OCI-LY7 (cell line): ENCODE measurements at regions not wholly inside any gene's neighbourhood (a gene's known extent, or its start where the extent isn't known, plus 50 kb on each side); places are given as distances from the start of the nearest gene placed in this dataset.

Experiments used
- BruUV-seq: library from RNA; stranded (reverse); fragments of 400-500 nt; replicated peaks from 2 replicates; lab custom pipeline; 2021; lab: Mats Ljungman, UMichigan
- CTCF ChIA-PET: fragments of 300-600 bp; sonication (Branson Sonifier 250); formaldehyde crosslinking; loops from one replicate; lab custom pipeline; 2022; ENCODE audit warnings: antibody characterized with exemption; ENCODE audit not compliant: unreplicated experiment; lab: Charles Lee
- POLR2A ChIA-PET: fragments of 300-600 bp; sonication (Branson Sonifier 250); formaldehyde crosslinking; loops from one replicate; lab custom pipeline; 2022; ENCODE audit warnings: antibody characterized with exemption; lab: Charles Lee
- DNase-seq: peaks from one replicate; pipeline ENCODE4 v3.0.0-alpha.2; 2015; ENCODE audit warnings: low spot score
- H2AFZ ChIP-seq: fragments of 200-600 bp; sonication (generic), shearing (Covaris generic); 2 replicates; pipeline ENCODE4 v1.6.1; 2014; ENCODE audit warnings: mild to moderate bottlenecking, antibody characterized with exemption, low read length, moderate library complexity
- H3K27ac ChIP-seq: fragments of 200-600 bp; sonication (generic); 2 replicates; pipeline ENCODE4 v1.5.1; 2014; ENCODE audit warnings: mixed run types, low read depth, mild to moderate bottlenecking, moderate library complexity, low read length, inconsistent platforms; ENCODE audit not compliant: poor library complexity, severe bottlenecking
- H3K36me3 ChIP-seq: fragments of 200-600 bp; sonication (generic); 2 replicates; pipeline ENCODE4 v1.6.1; 2014; ENCODE audit warnings: mild to moderate bottlenecking, antibody characterized with exemption, low read length, moderate library complexity, mixed read lengths; ENCODE audit not compliant: insufficient read depth
- H3K4me1 ChIP-seq: fragments of 200-600 bp; sonication (generic); 2 replicates; pipeline ENCODE4 v1.5.1; 2014; ENCODE audit warnings: mild to moderate bottlenecking, low read length; ENCODE audit not compliant: insufficient read depth, poor library complexity, severe bottlenecking
- H3K4me2 ChIP-seq: fragments of 200-600 bp; sonication (generic); 2 replicates; pipeline ENCODE4 v1.6.1; 2014; ENCODE audit warnings: mild to moderate bottlenecking, low read length
- H3K4me3 ChIP-seq: fragments of 200-600 bp; sonication (generic); 2 replicates; pipeline ENCODE4 v1.5.1; 2014; ENCODE audit warnings: mild to moderate bottlenecking, low read depth, low read length; ENCODE audit not compliant: poor library complexity, severe bottlenecking
- H3K79me2 ChIP-seq: fragments of 200-600 bp; sonication (generic); 2 replicates; pipeline ENCODE4 v1.6.1; 2016; ENCODE audit warnings: low read depth, mild to moderate bottlenecking, low read length, moderate library complexity, mixed read lengths; ENCODE audit not compliant: insufficient read depth
- H3K9me2 ChIP-seq: fragments of 200-600 bp; sonication (generic); 2 replicates; pipeline ENCODE4 v1.6.1; 2016; ENCODE audit warnings: mild to moderate bottlenecking, low read length, mixed read lengths; ENCODE audit not compliant: insufficient read depth
- H3K9me3 ChIP-seq: fragments of 200-600 bp; sonication (generic); 2 replicates; pipeline ENCODE4 v1.6.1; 2014; ENCODE audit warnings: mild to moderate bottlenecking, mixed run types, low read length, mixed read lengths
- H4K20me1 ChIP-seq: fragments of 200-600 bp; sonication (generic); 2 replicates; pipeline ENCODE4 v1.6.1; 2014; ENCODE audit warnings: mild to moderate bottlenecking, antibody characterized with exemption, low read length, moderate library complexity, mixed read lengths; ENCODE audit not compliant: insufficient read depth
- CTCF ChIP-seq: fragments of 200-600 bp; sonication (generic); conservative IDR thresholded peaks from 2 replicates; pipeline ENCODE4 v1.5.1; 2014; ENCODE audit warnings: mild to moderate bottlenecking, antibody characterized with exemption, low read length, moderate library complexity, mixed read lengths
- EZH2phosphoT487 ChIP-seq: fragments of 200-600 bp; sonication (generic); IDR thresholded peaks from 2 replicates; pipeline ENCODE4 v1.6.1; 2018; ENCODE audit warnings: low read depth, borderline replicate concordance, mild to moderate bottlenecking, mixed run types, antibody characterized with exemption, low read length, moderate library complexity, mixed read lengths
- intact Hi-C: fragments of 100-400 bp; cut with micrococcal nuclease; formaldehyde crosslinking; loops from one replicate; pipeline ENCODE4 v1.10.0; 2022; ENCODE audit not compliant: unreplicated experiment

DNA sequence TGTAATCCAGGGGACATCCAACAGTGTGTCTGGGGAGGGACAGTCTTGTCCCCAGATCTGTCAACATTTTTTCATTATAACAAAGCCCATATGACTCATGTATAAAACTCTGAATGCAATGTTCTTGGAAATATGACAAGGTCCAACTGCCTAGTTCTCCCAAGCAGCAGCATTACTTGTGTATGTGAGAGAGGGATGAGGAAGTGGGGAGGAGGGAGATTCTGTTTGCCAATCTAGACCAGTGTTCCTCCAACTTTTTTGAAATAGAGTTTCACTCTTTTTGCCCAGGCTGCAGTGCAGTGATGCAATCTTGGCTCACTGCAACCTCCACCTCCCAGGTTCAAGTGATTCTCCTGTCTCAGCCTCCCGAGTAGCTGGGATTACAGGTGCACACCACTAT is 394.8 kb downstream of the DHX35 start:
- no peak overlapping the region for H3K27ac ChIP-seq
- H4K20me1 ChIP-seq: no peaks in the 10 kb centered on the region
- intact Hi-C loops: no loop called here
- H3K36me3 ChIP-seq: no peaks in the 10 kb centered on the region
- CTCF ChIA-PET: no interaction called here
- no peak for DNase-seq
- POLR2A ChIA-PET: no interaction called here
- no peak overlapping the region for H2AFZ ChIP-seq
- H3K4me1 ChIP-seq: no peaks in the 10 kb centered on the region
- BruUV-seq: no TSS peak
- no peak overlapping the region for H3K4me3 ChIP-seq
- TF ChIP-seq EZH2phosphoT487 (no peak), CTCF (no peak)
- no peak overlapping the region for H3K4me2 ChIP-seq
- no peaks in the 10 kb centered on the region for H3K9me2 ChIP-seq
- H3K79me2 ChIP-seq: no peaks in the 10 kb centered on the region
- no peaks in the 10 kb centered on the region for H3K9me3 ChIP-seq

- TF ChIP-seq EZH2phosphoT487: no peak
- no peak for TF ChIP-seq CTCF
- no peaks in the 10 kb centered on the region for H3K36me3 ChIP-seq
- H3K79me2 ChIP-seq: no peaks in the 10 kb centered on the region
- H3K4me3 ChIP-seq: no peak overlapping the region
- POLR2A ChIA-PET: interaction anchor here (1.0 kb wide), 1 partner anchor 22 kb away, joined by 3 read pairs; no protein-coding TSS in a partner anchor
- BruUV-seq: no TSS peak
- H3K9me3 ChIP-seq: 0 out of 2 replicates have a peak, but pooled peaks cover 5% of the 10 kb centered on the region
- H2AFZ ChIP-seq: no peak overlapping the region
- no peaks in the 10 kb centered on the region for H4K20me1 ChIP-seq
- H3K4me1 ChIP-seq: no peaks in the 10 kb centered on the region
- no peak overlapping the region for H3K27ac ChIP-seq
- intact Hi-C loops: no loop called here
- CTCF ChIA-PET: no interaction called here
- H3K9me2 ChIP-seq: no peaks in the 10 kb centered on the region
- no peak for DNase-seq
- H3K4me2 ChIP-seq: no peak overlapping the region
Measured at GRCh38 chr20:39349240-39349639, 387.1 kb downstream of the DHX35 start.

GRCh38 chr20:39347626-39348025 is 385.5 kb downstream of the DHX35 start:
- TF ChIP-seq CTCF (no peak), EZH2phosphoT487 (no peak)
- H2AFZ ChIP-seq: no peak overlapping the region
- POLR2A ChIA-PET: no interaction called here
- no TSS peak for BruUV-seq
- no peaks in the 10 kb centered on the region for H3K36me3 ChIP-seq
- intact Hi-C loops: no loop called here
- no peak overlapping the region for H3K27ac ChIP-seq
- no peaks in the 10 kb centered on the region for H3K4me1 ChIP-seq
- H3K79me2 ChIP-seq: no peaks in the 10 kb centered on the region
- no peak overlapping the region for H3K4me3 ChIP-seq
- H4K20me1 ChIP-seq: no peaks in the 10 kb centered on the region
- no peak overlapping the region for H3K4me2 ChIP-seq
- H3K9me2 ChIP-seq: no peaks in the 10 kb centered on the region
- CTCF ChIA-PET: no interaction called here
- DNase-seq: no peak
- H3K9me3 ChIP-seq: 0 out of 2 replicates have a peak, but pooled peaks cover 5% of the 10 kb centered on the region
